HL-60 (cell line): ENCODE measurements at regions not wholly inside any gene's neighbourhood (a gene's known extent, or its start where the extent isn't known, plus 50 kb on each side); places are given as distances from the start of the nearest gene placed in this dataset.
A peak's percentile ranks its signal among the peaks of the same experiment; 100 is the strongest.

Source experiments
- DNase-seq, 2 experiments: peaks; one replicate each; pipeline ENCODE4 v3.0.0-alpha.2; 2010 to 2020; ENCODE audit warnings: low read depth in 1 of 2, low spot score in 1 of 2
- H3K27ac ChIP-seq: fragments of 250-450 bp; sonication (Bioruptor Pico); replicated peaks from 2 replicates; pipeline ENCODE4 v1.5.1; 2020; ENCODE audit warnings: mild to moderate bottlenecking, moderate library complexity
- H3K27me3 ChIP-seq: fragments of 250-450 bp; sonication (Bioruptor Pico); 2 replicates; pipeline ENCODE4 v1.5.1; 2021; ENCODE audit warnings: mild to moderate bottlenecking, moderate library complexity; ENCODE audit not compliant: insufficient read depth, poor library complexity, severe bottlenecking
- H3K4me3 ChIP-seq: replicated peaks from 2 replicates; pipeline ENCODE4 v1.5.1; 2011; ENCODE audit warnings: mild to moderate bottlenecking, control low read depth, low read length; ENCODE audit not compliant: insufficient read depth
- GABPA ChIP-seq: IDR thresholded peaks from 2 replicates; pipeline ENCODE4 v1.6.1; 2012; ENCODE audit warnings: low read depth
- POLR2AphosphoS5 ChIP-seq: IDR thresholded peaks from 2 replicates; pipeline ENCODE4 v1.6.1; 2012; ENCODE audit warnings: low read depth
- SPI1 ChIP-seq: IDR thresholded peaks from 2 replicates; pipeline ENCODE4 v1.6.1; 2012; ENCODE audit warnings: low read depth, mild to moderate bottlenecking, borderline replicate concordance
- TF ChIP-seq, protein P1 (sequence below): IDR thresholded peaks from 2 replicates; pipeline ENCODE4 v1.6.1; 2012; ENCODE audit warnings: low read depth; ENCODE audit not compliant: insufficient replicate concordance
- TF ChIP-seq, protein P2 (sequence below): IDR thresholded peaks from one replicate; pipeline ENCODE4 v1.5.1; 2011; ENCODE audit warnings: low read length, control low read depth, inconsistent platforms; ENCODE audit not compliant: insufficient read depth

DNA sequence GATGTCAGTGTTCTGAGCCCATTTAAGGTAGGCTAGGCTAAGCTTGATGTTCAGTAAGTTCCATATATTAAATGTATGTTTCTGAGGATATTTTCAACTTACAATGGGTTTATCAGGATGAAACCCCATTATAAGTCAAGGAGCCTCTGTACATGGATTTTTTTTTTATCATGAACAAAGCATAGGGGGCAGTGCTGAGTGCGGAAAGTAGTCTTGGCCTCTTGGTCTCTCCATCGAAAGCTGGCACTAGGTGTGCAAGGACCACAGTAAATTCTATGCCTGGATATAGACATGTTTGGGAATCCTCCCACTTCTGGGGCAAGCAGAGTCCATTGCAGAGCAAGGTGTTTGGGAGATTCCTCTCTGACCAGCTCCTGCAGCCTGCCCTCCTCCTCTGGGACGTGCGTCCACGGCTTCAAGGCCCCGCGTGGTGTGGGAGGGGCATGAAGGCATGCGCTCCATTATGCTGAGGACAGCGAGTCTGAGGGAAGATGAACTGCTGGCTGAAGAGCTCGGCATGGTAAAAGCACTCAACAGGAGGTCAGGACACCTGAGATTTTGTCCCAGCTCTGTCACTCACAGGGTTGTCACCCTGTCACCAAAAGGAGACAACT, 122.9 kb upstream of the LIPC start:
- TF ChIP-seq, protein P1, sequence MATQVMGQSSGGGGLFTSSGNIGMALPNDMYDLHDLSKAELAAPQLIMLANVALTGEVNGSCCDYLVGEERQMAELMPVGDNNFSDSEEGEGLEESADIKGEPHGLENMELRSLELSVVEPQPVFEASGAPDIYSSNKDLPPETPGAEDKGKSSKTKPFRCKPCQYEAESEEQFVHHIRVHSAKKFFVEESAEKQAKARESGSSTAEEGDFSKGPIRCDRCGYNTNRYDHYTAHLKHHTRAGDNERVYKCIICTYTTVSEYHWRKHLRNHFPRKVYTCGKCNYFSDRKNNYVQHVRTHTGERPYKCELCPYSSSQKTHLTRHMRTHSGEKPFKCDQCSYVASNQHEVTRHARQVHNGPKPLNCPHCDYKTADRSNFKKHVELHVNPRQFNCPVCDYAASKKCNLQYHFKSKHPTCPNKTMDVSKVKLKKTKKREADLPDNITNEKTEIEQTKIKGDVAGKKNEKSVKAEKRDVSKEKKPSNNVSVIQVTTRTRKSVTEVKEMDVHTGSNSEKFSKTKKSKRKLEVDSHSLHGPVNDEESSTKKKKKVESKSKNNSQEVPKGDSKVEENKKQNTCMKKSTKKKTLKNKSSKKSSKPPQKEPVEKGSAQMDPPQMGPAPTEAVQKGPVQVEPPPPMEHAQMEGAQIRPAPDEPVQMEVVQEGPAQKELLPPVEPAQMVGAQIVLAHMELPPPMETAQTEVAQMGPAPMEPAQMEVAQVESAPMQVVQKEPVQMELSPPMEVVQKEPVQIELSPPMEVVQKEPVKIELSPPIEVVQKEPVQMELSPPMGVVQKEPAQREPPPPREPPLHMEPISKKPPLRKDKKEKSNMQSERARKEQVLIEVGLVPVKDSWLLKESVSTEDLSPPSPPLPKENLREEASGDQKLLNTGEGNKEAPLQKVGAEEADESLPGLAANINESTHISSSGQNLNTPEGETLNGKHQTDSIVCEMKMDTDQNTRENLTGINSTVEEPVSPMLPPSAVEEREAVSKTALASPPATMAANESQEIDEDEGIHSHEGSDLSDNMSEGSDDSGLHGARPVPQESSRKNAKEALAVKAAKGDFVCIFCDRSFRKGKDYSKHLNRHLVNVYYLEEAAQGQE, result no peak
- TF ChIP-seq GABPA, result no peak
- TF ChIP-seq POLR2AphosphoS5, result no peak
- TF ChIP-seq, protein P2, sequence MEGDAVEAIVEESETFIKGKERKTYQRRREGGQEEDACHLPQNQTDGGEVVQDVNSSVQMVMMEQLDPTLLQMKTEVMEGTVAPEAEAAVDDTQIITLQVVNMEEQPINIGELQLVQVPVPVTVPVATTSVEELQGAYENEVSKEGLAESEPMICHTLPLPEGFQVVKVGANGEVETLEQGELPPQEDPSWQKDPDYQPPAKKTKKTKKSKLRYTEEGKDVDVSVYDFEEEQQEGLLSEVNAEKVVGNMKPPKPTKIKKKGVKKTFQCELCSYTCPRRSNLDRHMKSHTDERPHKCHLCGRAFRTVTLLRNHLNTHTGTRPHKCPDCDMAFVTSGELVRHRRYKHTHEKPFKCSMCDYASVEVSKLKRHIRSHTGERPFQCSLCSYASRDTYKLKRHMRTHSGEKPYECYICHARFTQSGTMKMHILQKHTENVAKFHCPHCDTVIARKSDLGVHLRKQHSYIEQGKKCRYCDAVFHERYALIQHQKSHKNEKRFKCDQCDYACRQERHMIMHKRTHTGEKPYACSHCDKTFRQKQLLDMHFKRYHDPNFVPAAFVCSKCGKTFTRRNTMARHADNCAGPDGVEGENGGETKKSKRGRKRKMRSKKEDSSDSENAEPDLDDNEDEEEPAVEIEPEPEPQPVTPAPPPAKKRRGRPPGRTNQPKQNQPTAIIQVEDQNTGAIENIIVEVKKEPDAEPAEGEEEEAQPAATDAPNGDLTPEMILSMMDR, result no peak
- TF ChIP-seq SPI1, result no peak
- H3K27me3 ChIP-seq, result no peaks in the 10 kb centered on the region
- H3K27ac ChIP-seq, result no peak overlapping the region
- no peak for DNase-seq
- no peak overlapping the region for H3K4me3 ChIP-seq

DNA sequence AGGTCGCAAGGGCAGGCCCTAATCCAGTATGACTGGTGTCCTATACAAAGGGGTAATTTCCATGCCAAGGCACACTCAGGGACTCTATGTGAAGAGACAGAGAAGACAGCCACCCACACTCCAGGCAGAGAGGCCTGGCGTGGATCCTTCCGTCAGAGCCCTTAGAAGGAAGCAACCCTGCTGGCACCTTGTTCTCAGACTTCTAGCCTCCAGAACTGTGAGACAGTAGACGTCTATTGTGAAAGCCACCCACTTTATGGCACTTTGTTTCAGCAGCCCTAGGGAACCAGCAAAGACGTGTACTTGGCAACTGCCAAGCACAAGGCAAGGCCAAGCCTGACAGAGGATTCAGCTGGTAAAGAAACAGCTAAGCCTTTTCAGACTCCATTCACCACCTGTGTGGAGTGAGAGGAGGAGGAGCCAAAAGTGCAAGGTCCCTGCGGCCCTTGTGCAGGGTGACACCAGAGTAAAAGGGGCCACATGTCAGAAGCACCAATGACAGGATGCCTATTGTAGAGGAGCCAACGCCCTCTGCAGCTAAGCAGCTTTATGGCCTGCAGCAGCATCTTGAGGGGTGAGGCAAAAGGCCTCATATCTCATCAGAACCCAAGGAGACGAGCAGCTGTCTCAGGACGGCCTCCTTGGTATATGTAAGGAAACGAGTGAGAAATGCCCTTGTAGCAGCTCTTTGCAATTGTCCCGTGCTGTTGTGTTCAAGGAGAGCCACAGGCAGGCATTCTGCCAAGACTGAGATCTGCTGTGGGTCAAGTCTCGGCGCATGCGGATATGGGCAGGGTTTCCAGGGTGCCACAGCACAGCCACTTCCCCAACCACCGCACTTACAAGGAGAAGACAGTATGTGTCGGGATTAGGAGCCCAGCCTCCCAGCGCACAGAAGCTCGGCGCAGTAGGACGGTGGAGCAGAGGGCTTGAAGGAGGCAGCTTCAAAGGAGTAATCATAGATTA, 121.5 kb upstream of the LIPC start:
- no peak overlapping the region for H3K27ac ChIP-seq
- peak in 1 of 2 experiments; percentile 63 for DNase-seq
- H3K4me3 ChIP-seq, result no peak overlapping the region
- TF ChIP-seq, protein P2, result no peak
- H3K27me3 ChIP-seq, result no peaks in the 10 kb centered on the region

DNA sequence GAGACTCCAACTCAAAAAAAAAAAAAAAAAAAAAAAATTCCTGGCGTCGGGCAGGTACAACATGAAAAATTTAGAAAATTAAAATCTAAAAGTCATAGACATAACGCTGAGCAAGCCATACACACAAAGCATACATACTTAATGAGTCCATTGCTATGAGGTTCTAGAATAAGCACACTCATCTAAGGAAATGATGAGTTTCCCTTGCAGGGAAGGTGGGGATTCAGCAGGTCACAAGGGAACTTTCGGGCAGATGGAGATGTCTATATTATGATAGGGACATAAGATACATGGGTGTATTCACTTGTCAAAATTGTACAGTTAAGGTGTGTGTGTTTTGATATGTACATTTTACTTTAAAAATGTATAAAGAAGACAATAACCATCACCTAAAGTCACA, 120.2 kb upstream of the LIPC start:
- Histone ChIP-seq H3K27ac (no peak overlapping the region), H3K4me3 (no peak overlapping the region), H3K27me3 (no peaks in the 10 kb centered on the region)
- DNase-seq, result no peak
- TF ChIP-seq, protein P1, result no peak
- TF ChIP-seq POLR2AphosphoS5 (no peak), GABPA (no peak), SPI1 (no peak)
- TF ChIP-seq, protein P2, result no peak
